UCSD-AML1 (cell line): ENCODE measurements at regions not wholly inside any gene's neighbourhood (a gene's known extent, or its start where the extent isn't known, plus 50 kb on each side); places are given as distances from the start of the nearest gene placed in this dataset.

Source experiments
- DNase-seq: peaks from one replicate; lab custom pipeline; 2025; ENCODE audit not compliant: unreplicated experiment; lab: John Stamatoyannopoulos, UW

DNA sequence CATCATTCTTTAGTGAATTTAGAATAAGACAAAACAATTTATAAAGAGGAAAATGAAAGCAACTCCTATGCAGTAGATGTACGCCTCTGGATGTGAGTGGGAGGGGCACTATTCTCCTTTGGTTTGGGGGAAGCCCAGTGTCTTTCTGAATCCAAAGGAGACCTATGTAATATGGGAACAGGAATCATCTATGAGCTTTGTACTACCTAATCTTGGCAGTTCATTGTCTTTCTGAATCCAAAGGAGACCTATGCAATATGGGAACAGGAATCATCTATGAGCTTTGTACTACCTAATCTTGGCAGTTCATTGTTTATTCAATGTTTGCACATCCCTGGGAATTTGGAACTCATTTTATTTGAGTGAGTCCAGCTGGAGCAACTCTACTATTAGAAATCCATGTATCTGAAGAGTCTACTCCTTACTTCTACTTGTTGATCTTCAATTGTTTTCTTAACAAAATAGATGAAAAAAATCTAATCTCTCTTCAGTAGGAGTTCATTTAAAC lies 401.1 kb upstream of the LRATD1 start:
- DNase-seq = no peak

DNA sequence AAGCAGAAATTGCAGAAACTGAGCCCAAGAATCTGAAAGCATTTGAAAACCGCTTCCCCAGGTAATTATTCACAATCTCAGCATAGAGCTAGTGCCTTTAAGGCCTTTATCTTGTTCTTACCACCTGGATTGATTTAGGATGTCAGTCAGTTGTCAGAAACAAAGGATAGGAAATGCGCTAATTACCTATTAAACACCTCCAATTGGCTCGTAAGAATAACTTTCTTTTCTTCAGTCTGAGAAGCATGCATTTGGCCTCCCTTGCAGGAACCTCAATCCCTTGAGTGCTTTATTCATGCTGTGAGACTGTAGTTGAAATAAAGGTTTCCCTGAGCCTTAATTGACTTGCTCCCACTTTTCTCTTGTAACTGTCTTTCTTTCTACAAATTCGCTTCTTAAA lies 400.3 kb upstream of the LRATD1 start:
- no peak for DNase-seq

DNA sequence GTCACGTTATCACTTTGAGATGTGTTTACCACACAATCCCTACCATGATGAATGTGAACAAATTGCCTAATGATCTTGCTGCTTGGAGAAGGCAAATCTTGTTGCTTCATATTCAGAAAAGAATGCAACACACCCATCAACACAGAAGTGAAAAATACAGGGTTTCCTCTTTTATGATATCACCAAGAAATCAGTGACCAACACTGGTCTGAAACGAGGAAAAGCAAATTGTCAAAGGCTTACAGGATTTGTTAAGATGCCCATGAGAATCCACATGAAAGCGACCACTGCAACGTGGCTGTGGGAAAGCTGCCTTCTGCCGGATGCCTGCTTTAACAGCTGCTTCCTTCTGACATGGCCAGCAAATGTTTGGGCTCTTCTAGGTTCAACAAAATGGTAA lies 397.6 kb upstream of the LRATD1 start:
- DNase-seq = peak; percentile 19

DNA sequence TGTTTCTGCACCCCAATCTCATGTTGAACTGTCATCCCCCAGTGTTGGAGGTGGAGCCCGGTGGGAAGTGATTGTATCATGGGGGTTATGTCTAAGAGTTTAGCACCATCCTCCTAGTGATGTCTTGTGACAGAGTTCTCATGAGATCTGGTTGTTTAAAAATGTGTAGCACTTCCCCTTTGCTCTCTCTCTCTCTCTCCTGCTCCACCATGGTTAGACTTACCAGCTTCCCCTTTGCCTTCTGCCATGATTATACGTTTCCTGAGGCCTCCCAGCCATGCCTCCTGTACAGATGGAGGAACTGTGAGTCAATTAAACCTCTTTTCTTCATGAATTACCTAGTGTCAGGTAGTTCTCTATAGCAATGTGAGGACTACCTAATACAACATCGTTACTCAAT lies 396.9 kb upstream of the LRATD1 start:
- peak; percentile 6 for DNase-seq

DNA sequence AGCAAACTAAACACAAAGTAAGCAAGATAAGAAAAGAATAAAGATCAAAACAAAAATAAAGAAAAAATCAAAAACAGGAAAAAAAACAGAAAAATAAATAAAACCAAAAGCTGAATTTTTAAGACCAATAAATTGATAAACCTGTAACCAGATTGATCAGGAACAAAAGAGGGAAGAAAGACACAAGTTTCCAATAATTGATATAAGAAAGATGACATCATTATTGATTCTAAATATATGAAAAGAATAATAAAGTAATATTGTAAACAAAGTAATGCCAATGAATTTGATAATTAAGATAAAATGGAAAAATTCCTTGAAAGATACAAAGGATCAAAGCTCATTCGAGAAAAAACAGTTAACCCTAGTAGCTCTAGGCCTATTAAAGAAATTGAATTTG lies 394.6 kb upstream of the LRATD1 start:
- no peak for DNase-seq

DNA sequence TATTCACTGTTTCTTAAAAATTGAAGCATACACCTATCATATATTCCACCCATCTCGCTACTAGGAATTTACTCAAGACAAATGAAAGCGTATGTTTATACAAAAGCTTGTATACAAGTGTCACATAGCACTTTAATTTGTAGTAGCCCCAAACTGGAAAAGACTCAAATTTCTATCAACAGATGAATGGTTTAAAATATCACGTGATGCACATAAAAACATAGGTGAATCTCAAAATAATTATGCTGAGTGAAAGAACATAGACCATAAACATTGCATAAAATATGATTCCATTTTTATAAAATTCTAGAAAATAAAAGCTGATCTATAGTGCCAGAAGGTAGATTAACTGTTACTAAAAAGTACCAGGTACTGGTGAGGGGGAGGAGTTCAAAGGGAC lies 392.9 kb upstream of the LRATD1 start:
- DNase-seq = no peak

DNA sequence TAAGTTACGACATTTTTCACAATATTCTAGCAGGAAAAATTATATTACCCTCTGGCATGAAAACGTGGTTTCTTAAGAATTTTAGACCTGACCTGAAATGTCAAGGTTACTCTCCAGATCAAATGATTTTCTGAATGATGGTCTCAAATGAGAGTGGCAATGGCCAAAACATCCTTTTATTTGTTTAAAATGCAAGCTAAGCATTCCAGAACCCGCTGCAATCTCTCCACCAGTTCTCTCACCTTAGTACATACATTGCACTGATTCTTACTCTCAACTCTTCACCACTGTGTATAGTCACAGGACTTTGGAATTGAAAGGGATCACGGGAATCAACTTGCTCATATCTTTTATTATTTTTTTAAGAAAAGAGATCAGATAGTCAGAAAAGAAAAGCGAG lies 391.6 kb upstream of the LRATD1 start:
- DNase-seq = no peak

DNA sequence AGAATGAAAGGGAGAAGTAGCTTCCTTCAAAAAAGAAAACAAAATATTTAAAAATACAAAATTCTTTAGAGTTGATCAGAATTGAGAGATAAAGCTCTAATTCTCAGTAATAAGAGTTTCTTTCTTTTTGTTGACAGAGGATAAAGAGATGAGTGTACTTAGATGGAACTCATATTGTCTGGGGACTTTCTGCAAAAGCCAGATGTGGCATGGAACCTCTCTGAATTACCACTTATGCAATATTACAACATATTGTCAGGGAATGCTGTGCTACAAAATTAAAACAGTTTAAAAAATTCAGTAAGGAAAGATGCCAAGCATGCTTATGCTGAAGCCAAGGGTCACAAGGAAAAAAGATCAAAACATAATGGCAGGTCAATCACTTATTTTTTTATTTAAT lies 386.6 kb upstream of the LRATD1 start:
- DNase-seq = no peak

DNA sequence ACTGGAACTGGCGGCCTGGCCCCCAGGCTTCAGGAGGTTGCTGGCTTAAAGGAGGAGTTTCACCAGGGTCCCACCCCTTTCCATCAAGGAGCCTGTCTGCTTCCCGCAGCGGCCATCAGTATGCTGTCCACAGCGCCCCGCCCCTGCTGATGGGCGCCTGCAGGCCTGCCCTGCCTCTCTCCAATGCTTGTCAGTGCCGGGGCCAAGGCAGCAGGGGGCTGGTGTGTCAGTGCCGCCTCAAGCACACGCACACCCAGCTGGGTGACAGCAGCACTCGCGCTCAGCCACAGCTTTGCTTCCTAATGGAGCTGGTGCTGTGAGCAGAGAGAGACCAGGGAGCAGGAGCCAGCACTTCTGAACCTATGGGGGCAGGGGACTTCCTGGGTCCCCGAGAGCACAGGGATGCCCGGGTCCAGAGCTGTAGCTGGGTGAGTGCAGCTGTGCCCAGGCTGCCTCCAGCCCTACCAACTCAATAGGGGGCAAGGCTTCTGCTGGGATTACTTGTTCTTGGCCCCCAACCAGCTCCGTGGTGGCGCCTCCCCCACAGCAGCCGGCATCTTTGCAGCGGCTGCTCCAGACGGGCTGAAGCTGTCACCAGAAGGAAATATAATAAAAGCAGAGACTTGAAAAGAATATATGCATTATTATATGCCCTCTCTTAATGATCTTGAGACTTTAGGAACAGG lies 377.2 kb upstream of the LRATD1 start:
- no peak for DNase-seq

DNA sequence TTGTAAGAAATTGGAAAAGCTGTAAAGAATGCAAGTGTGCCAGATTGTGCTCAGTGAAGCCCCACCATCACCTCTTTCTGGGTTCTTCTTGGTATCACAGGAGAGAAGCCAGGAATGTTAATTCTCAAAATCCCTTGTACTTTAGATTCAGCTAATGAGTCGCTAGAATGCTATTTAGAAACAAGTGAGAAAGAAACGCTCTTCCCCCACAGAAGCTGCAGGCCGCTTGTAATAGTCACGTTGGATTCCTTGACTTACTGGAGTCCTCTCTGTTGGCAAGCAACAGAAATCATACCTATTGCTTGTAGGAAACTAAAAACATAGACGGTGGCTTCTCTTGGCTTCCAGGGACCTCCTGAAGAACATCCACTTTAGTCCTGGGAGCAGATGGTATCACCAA lies 375.6 kb upstream of the LRATD1 start:
- no peak for DNase-seq

DNA sequence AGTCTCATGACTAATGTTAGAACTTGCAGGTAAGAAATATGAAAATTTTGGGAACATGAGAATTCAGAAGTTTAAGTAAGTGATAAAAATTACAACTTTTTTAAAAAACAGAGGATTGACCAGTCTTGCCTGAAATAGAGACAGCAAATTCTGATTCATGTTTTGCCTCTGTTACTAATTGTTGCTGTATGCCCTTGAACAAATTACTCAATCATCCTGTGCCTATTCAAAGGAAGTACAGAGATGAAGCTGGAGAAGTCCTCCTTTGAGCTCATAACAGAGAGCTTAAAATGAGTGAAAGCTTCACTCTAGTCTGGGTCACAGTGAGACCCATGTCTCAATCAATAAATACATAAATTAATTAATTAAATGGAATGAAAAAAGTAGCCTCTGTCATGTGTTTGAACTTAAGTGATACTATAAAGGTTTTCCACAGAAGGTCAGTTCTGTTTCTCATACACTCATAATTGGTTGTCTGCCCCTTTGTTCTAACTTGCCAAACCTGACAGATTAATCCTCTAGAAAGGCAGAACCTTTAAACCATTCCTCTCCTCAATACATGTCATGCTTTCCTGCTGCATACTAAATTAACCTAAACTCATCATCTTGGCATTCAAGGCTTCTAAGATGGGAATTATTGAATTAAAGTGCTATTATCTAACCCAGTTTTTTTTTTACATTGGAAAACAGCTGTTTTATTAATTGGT lies 374.6 kb upstream of the LRATD1 start:
- no peak for DNase-seq

DNA sequence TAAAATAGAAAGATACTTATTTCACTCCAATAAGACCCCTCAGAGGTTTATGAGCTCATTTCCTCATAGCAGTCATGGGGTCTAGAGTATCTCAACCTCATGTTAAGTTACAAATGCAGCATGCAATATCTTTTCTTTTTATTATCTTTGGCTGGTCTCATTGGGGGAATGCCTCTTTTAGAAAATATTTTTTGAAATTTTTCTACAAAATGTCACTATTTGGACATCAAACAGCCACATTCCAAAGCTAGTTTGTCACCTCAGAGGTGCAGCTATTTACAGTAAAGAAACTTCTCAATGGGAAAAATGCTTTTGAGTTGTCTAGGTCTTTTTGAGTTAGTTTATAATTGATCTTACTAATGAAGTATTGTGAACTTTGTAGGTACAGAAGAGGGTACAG lies 370.7 kb upstream of the LRATD1 start:
- DNase-seq = no peak

DNA sequence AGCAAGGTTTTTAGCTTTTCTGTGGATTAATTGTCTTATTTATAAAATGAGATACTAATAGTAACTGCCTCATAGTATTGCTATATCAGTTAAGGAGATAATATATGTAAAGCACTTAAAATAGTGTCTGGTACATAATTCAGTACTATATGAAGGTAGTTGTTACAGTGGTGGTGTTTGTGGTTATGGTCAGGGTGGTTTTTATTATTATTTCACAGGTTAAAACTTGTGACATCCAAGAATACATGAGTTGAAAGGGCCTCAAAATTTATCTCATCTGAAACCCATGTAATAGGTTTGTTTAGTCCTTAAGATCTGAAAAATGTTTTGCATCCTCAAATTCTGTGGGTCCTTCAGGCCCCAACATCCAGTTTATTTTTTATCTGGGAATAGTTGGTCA lies 369.5 kb upstream of the LRATD1 start:
- no peak for DNase-seq

DNA sequence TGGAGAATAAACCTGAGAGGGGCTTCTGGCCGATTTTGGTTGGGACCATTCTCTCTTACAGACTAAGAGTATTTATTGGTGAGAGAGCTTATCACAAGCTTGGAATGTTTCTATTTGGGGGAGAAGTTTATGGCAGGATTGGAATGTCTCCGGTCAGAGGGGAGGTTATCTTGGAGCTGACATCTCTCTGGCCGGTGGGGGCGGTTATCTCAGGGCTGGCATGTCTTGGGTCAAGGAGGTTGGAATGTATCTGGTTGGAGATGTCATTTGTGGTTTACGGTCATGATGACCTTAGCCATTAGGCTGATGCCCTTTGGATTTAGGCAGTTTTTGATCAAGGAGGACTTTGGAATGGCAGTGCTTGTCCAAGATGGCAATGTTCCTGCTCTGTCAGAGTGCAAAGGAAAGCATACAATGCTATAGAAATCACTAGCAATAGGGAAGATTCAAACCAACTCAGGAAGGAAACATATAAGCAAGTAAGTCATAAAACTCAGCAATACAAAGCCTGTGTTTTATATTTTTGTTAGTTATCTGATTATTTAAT lies 362.4 kb upstream of the LRATD1 start:
- no peak for DNase-seq

DNA sequence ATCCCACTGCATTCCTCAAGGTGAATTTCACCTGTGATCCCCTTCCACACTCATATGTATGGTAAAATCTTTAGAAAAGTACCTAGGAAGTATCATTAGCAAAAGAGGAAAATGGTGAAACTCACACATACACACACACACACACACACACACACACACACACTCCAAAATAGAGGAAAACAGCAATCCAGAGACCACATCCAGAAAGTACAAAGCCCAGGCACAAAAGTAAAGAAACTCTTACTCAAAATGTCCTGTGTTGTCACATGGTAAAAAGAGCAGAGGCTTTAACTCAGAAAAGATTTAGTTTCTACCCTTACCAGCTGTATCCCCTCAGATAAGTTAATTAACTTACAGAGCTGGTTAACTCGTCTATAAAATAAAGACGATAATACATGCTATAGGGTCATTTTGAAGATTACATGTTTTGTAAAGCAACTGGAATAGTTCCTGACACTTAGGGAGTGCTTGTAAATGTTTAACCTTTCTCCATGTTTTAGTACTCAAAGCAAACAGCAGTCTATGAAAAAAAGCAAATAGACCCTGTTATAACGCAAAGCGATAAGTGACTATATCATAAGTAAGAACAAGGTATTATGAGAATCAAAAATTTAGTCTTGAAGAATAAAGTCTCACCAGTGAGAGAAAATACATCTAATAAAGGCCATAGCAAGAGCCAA lies 360.0 kb upstream of the LRATD1 start:
- DNase-seq = no peak

DNA sequence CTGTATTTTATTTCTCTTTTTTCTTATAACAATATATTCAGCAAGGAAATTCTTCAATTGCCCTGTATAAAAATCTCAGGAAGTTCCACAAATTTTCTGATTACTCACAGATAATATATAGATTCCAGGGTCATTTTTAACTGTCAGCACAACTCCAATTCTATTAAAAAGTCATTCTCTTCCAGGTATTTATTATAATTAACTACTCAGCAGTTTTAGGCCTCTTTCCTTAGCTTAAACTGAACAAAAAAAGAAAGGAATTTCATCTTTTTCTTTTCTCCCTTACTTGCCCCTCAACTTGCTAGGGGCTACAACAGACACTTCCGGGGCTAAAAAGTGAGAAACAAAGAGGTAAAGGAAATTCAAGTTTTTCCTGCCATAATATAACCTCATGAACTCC lies 358.9 kb upstream of the LRATD1 start:
- DNase-seq = no peak

DNA sequence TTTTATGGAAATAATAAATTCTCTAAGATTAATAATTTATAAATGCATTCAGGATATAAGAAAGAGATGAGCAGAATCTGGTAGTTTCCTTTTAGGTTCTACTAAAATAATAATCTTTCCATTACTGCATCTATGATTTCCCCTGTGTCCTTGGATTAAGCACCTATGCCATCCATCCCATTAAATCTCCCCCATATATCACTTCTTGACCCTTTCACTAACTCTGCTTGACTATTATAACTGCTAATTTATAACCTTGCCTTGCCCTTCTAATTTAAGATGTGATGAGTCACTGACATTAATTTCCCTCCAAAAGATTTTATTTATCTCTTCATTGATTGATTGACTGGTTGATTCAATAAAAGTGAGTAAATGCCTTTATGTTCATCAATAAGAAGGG lies 348.3 kb upstream of the LRATD1 start:
- DNase-seq = no peak

DNA sequence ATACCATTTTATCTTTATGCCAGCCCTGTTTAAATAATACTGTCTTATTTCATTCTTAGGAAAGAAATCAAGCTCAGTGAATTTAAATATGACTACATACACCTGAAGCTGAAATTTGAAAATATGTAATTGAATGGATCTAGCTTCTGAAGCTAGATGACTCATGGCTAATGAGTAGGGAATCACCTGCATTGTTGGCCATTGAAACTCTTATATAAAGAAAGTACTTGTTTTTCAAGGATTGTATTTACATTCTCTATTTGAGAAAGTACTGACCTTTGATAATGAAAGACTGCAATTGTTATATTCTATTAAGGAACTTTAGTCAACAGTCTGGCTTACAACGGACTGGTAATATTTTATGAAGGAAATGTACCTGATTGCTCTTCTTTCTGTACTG lies 346.7 kb upstream of the LRATD1 start:
- DNase-seq = no peak

DNA sequence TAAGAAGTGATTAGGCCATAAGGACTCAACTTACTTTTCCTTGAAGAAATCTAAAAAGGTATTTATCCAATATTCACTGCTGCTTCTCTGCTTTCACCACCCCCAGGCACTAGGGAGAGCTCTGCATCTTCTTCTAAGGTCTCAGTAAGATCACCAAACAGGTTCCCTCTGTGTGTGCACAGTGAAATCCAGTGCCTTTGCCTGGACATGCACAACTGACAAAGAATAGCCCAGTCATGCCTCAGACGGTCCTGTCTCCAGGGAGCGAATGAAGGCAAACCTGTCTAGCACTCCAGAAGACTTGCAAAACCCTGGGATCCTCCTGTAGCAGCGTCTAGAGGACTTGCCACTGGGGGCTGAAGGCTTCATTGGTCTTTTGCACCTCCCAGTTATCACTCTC lies 344.5 kb upstream of the LRATD1 start:
- DNase-seq = no peak

DNA sequence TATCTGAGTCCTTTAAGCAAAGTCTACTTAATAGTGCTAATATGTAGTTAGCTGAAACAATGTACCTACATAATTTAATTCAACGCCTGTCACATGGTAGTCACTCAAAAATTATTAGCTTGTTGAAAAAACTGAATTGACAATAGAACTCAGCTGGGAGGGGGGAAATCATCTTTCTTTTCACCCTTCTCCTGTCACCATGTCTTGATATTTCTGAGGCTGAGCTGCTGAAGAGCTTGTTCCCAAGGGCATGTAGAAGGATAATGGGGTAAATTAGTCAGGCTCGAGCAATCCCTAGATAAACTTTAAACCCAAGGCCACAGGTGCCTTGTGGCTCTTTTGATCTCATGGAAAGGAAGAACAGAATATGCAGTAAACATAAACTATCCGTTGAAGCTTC lies 339.6 kb upstream of the LRATD1 start:
- DNase-seq = no peak

DNA sequence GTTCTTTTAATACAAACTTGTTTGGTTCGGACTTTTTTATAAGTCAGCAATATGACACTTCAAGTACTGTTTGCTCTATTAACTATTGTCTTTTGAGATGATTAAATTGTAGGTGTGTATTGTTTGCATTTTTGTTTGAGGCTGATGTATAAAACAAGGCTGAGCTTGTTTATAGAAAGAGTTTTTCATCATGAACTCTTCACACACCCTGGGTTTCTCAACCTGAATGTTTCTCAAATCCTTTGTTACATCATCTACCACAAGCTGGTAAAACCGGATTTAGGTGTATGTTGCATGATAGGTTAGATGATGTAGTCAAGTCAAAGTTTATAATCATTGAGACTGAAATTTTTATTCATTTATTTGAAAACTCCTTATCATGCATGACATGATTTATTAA lies 335.2 kb upstream of the LRATD1 start:
- DNase-seq = no peak

DNA sequence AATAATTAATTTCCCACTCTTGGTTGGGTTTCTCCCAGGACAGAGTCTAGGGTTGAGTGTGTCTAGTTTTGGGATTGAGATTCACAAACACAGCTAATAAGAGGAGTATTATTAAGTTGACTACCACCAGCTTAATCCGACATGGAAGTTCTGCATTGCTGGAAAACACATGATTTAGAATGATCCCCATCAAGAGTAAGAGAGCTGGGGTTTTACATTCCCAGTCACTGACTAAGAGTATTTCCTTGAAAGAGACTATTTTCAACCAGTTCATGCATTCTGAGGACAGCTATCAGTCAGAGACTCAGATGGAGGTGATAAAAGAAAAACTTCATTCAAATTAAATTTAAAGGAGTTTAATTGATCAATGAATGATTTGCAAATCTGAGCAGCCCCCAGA lies 334.6 kb upstream of the LRATD1 start:
- no peak for DNase-seq
